ENCODE measurements at regions not wholly inside any gene's neighbourhood (a gene's known extent, or its start where the extent isn't known, plus 50 kb on each side); places are given as distances from the start of the nearest gene placed in this dataset.

GRCh38 chr15:96403071-96403470, 72.6 kb downstream of the NR2F2 start:
- no peak for TF ChIP-seq CTCF (IDR thresholded peaks at IDR 0.05; ENCODE audit: insufficient read depth in 1 of 2, low read depth in 1 of 2, low read length in 1 of 2, severe bottlenecking in 1 of 2, unreplicated experiment in 1 of 2)
- intact Hi-C loops (cut with micrococcal nuclease; ENCODE audit: unreplicated experiment) = no loop called here
- ChIA-PET CTCF (interaction anchor here (0.6 kb wide), 1 partner anchor 13 kb away, joined by 3 read pairs; no protein-coding TSS in a partner anchor), POLR2A (no interaction called here)
- H3K9me3 Mint-ChIP-seq (ENCODE audit: unreplicated experiment) = no peaks in the 10 kb centered on the region
- H3K27me3 Mint-ChIP-seq (ENCODE audit: insufficient read depth, unreplicated experiment) = peaks cover 15% of the 10 kb centered on the region
- no peak overlapping the region for H3K4me3 ChIP-seq (ENCODE audit: low read depth, low read length)
- H3K27ac Mint-ChIP-seq (ENCODE audit: unreplicated experiment) = no peak overlapping the region
- H3K4me1 Mint-ChIP-seq (ENCODE audit: low read depth, unreplicated experiment) = no peaks in the 10 kb centered on the region
- H3K9me3 ChIP-seq = no peaks in the 10 kb centered on the region
- no peak for DNase-seq
- H3K4me1 ChIP-seq = no peaks in the 10 kb centered on the region
- no peaks in the 10 kb centered on the region for H3K27me3 ChIP-seq (replicated peaks; ENCODE audit: control insufficient read depth, insufficient read depth, low read length)
- BruUV-seq (replicated peaks) = no TSS peak
- H3K4me3 Mint-ChIP-seq (ENCODE audit: unreplicated experiment) = no peak overlapping the region
- no peaks in the 10 kb centered on the region for H3K36me3 ChIP-seq (ENCODE audit: control insufficient read depth, insufficient read depth, low read length)
- no peaks in the 10 kb centered on the region for H3K36me3 Mint-ChIP-seq (ENCODE audit: insufficient read depth, unreplicated experiment)

GRCh38 chr15:96403932-96404331, 73.4 kb downstream of the NR2F2 start:
- Histone ChIP-seq H3K27me3 (replicated peaks; ENCODE audit: control insufficient read depth, insufficient read depth, low read length) (no peaks in the 10 kb centered on the region), H3K4me1 (peaks cover 4% of the 10 kb centered on the region), H3K9me3 (no peaks in the 10 kb centered on the region), H3K4me3 (ENCODE audit: low read depth, low read length) (no peak overlapping the region), H3K36me3 (ENCODE audit: control insufficient read depth, insufficient read depth, low read length) (no peaks in the 10 kb centered on the region)
- no peak for DNase-seq
- no peak overlapping the region for H3K27ac Mint-ChIP-seq (ENCODE audit: unreplicated experiment)
- CTCF ChIA-PET = no interaction called here
- H3K4me3 Mint-ChIP-seq (ENCODE audit: unreplicated experiment) = no peak overlapping the region
- BruUV-seq (replicated peaks) = no TSS peak
- TF ChIP-seq CTCF (IDR thresholded peaks at IDR 0.05; ENCODE audit: insufficient read depth in 1 of 2, low read depth in 1 of 2, low read length in 1 of 2, severe bottlenecking in 1 of 2, unreplicated experiment in 1 of 2) = no peak
- peaks cover 16% of the 10 kb centered on the region for H3K27me3 Mint-ChIP-seq (ENCODE audit: insufficient read depth, unreplicated experiment)
- H3K4me1 Mint-ChIP-seq (ENCODE audit: low read depth, unreplicated experiment) = no peaks in the 10 kb centered on the region
- H3K9me3 Mint-ChIP-seq (ENCODE audit: unreplicated experiment) = no peaks in the 10 kb centered on the region
- H3K36me3 Mint-ChIP-seq (ENCODE audit: insufficient read depth, unreplicated experiment) = no peaks in the 10 kb centered on the region
- intact Hi-C loops (cut with micrococcal nuclease; ENCODE audit: unreplicated experiment) = no loop called here
- POLR2A ChIA-PET = no interaction called here

DNA sequence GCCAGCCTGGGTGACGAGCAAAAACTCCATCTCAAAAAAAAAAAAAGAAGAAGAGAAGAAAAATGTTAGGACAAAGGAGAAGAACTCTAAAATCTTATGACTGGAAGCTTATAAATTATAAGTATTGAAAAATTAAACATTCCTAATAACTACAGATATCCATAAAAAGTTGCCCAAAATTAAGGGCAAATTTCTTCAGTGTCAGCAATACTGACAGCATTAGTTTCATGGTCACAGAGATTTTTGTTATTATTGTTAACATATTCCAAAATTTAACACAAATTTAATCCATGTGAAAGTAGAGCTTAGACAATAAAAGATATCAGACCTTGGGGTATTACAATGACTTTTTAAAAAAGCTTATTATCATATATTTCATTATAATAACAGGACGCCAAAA, 74.1 kb downstream of the NR2F2 start:
- intact Hi-C loops (cut with micrococcal nuclease; ENCODE audit: unreplicated experiment) = no loop called here
- ChIA-PET CTCF (no interaction called here), POLR2A (no interaction called here)
- Histone ChIP-seq H3K4me3 (ENCODE audit: low read depth, low read length) (no peak overlapping the region), H3K4me1 (peaks cover 6% of the 10 kb centered on the region), H3K36me3 (ENCODE audit: control insufficient read depth, insufficient read depth, low read length) (no peaks in the 10 kb centered on the region), H3K27me3 (replicated peaks; ENCODE audit: control insufficient read depth, insufficient read depth, low read length) (no peaks in the 10 kb centered on the region), H3K9me3 (no peaks in the 10 kb centered on the region)
- peaks cover 18% of the 10 kb centered on the region for H3K27me3 Mint-ChIP-seq (ENCODE audit: insufficient read depth, unreplicated experiment)
- H3K36me3 Mint-ChIP-seq (ENCODE audit: insufficient read depth, unreplicated experiment) = no peaks in the 10 kb centered on the region
- no TSS peak for BruUV-seq (replicated peaks)
- no peak for DNase-seq
- H3K4me3 Mint-ChIP-seq (ENCODE audit: unreplicated experiment) = no peak overlapping the region
- no peak for TF ChIP-seq CTCF (IDR thresholded peaks at IDR 0.05; ENCODE audit: insufficient read depth in 1 of 2, low read depth in 1 of 2, low read length in 1 of 2, severe bottlenecking in 1 of 2, unreplicated experiment in 1 of 2)
- no peak overlapping the region for H3K27ac Mint-ChIP-seq (ENCODE audit: unreplicated experiment)
- H3K4me1 Mint-ChIP-seq (ENCODE audit: low read depth, unreplicated experiment) = no peaks in the 10 kb centered on the region
- H3K9me3 Mint-ChIP-seq (ENCODE audit: unreplicated experiment) = no peaks in the 10 kb centered on the region
